ENCODE measurements at regions not wholly inside any gene's neighbourhood (a gene's known extent, or its start where the extent isn't known, plus 50 kb on each side); places are given as distances from the start of the nearest gene placed in this dataset.
"Not testable (repeated sequence)": the region's sequence is repeated elsewhere in the genome, so short reads cannot be mapped to it uniquely, and the experiment has no call there.

- not testable (repeated sequence) for TF ChIP-seq POLR2A, POLR2AphosphoS5, TAF1 (IDR thresholded peaks at IDR 0.05; ENCODE audit: low read depth, low read length)
These were observed 219.4 kb downstream of the SNRPN start for GRCh38 chr15:25174149-25174548.

Measured in GM12891 (cell line).